IMR-90 (cell line): ENCODE measurements at regions not wholly inside any gene's neighbourhood (a gene's known extent, or its start where the extent isn't known, plus 50 kb on each side); places are given as distances from the start of the nearest gene placed in this dataset.

Source experiments
- ATAC-seq: fragments of 200-7000 bp; cut with Tn5 transposase; 2 replicates; pipeline ENCODE4 v1.9.1; 2020; ENCODE audit warnings: low read depth, mild to moderate bottlenecking, moderate library complexity
- BruUV-seq: library from RNA; stranded (reverse); fragments of 400-500 nt; replicated peaks from 2 replicates; lab custom pipeline; 2021; lab: Mats Ljungman, UMichigan
- CTCF ChIA-PET: fragments of 300-600 bp; formaldehyde crosslinking; extraction: SDS; loops from one replicate; lab custom pipeline; 2021; ENCODE audit warnings: antibody characterized with exemption; lab: Yijun Ruan, JAX
- POLR2A ChIA-PET: fragments of 300-600 bp; sonication (Branson Sonifier 250); formaldehyde crosslinking; loops from one replicate; lab custom pipeline; 2022; ENCODE audit warnings: antibody characterized with exemption; ENCODE audit not compliant: unreplicated experiment; lab: Charles Lee
- DNase-seq: peaks from one replicate; pipeline ENCODE4 v3.0.0; 2013
- H2AFZ ChIP-seq: replicated peaks from 2 replicates; pipeline ENCODE3; 2013; ENCODE audit warnings: low read length, mild to moderate bottlenecking; ENCODE audit not compliant: poor library complexity
- H2AK5ac ChIP-seq: 2 replicates; pipeline ENCODE4 v1.6.1; 2013; ENCODE audit warnings: low read depth, low read length, inconsistent platforms
- H2AK9ac ChIP-seq: replicated peaks from 2 replicates; pipeline ENCODE3; 2013; ENCODE audit warnings: mild to moderate bottlenecking, low read depth, low read length, moderate library complexity; ENCODE audit not compliant: poor library complexity
- H2BK120ac ChIP-seq: 2 replicates; pipeline ENCODE4 v1.6.1; 2013; ENCODE audit warnings: low read depth, low read length, inconsistent platforms
- H2BK15ac ChIP-seq: 3 replicates; pipeline ENCODE4 v1.6.1; 2013; ENCODE audit warnings: low read depth, low read length, inconsistent platforms
- H2BK20ac ChIP-seq: 2 replicates; pipeline ENCODE4 v1.6.1; 2013; ENCODE audit warnings: low read depth, mild to moderate bottlenecking, inconsistent platforms, low read length, moderate library complexity
- H2BK5ac ChIP-seq: 2 replicates; pipeline ENCODE4 v1.6.1; 2013; ENCODE audit warnings: mild to moderate bottlenecking, low read depth, low read length, inconsistent platforms; ENCODE audit not compliant: poor library complexity, severe bottlenecking
- H3K14ac ChIP-seq: replicated peaks from 2 replicates; pipeline ENCODE4 v1.6.1; 2013; ENCODE audit warnings: low read depth, low read length, inconsistent platforms
- H3K18ac ChIP-seq: 2 replicates; pipeline ENCODE4 v1.6.1; 2013; ENCODE audit warnings: low read depth, low read length, control low read depth
- H3K23ac ChIP-seq: 2 replicates; pipeline ENCODE4 v1.6.1; 2013; ENCODE audit warnings: low read depth, low read length, inconsistent platforms
- H3K27ac ChIP-seq: 2 replicates; pipeline ENCODE4 v1.5.1; 2013; ENCODE audit warnings: mild to moderate bottlenecking, control low read depth, low read length; ENCODE audit not compliant: insufficient read depth
- H3K27me3 ChIP-seq: 2 replicates; pipeline ENCODE4 v1.6.1; 2013; ENCODE audit warnings: low read length; ENCODE audit not compliant: control insufficient read depth, insufficient read depth
- H3K36me3 ChIP-seq: 2 replicates; pipeline ENCODE4 v1.6.1; 2013; ENCODE audit warnings: low read length, mixed read lengths; ENCODE audit not compliant: control insufficient read depth, insufficient read depth
- H3K4ac ChIP-seq: 2 replicates; pipeline ENCODE4 v1.6.1; 2013; ENCODE audit warnings: low read depth, low read length, inconsistent platforms
- H3K4me1 ChIP-seq: 2 replicates; pipeline ENCODE4 v1.6.1; 2013; ENCODE audit warnings: low read length, mixed read lengths; ENCODE audit not compliant: control insufficient read depth, insufficient read depth
- H3K4me2 ChIP-seq: 2 replicates; pipeline ENCODE4 v1.6.1; 2013; ENCODE audit warnings: low read depth, mild to moderate bottlenecking, control low read depth, low read length, moderate library complexity
- H3K4me3 ChIP-seq: 2 replicates; pipeline ENCODE4 v1.5.1; 2013; ENCODE audit warnings: low read depth, mild to moderate bottlenecking, control low read depth, low read length, moderate library complexity; ENCODE audit not compliant: insufficient read depth
- H3K56ac ChIP-seq: 2 replicates; pipeline ENCODE4 v1.6.1; 2013; ENCODE audit warnings: low read length, inconsistent platforms; ENCODE audit not compliant: insufficient read depth; ENCODE audit errors: extremely low read depth
- H3K79me1 ChIP-seq, 2 experiments: 2 replicates each; pipeline ENCODE4 v1.6.1; 2013; ENCODE audit warnings: low read length in 2 of 2, inconsistent platforms in 1 of 2, low read depth in 1 of 2
- H3K9ac ChIP-seq: 2 replicates; pipeline ENCODE4 v1.6.1; 2013; ENCODE audit warnings: low read depth, low read length, control low read depth
- H3K9me1 ChIP-seq: 2 replicates; pipeline ENCODE4 v1.6.1; 2013; ENCODE audit warnings: low read length, inconsistent platforms; ENCODE audit not compliant: insufficient read depth
- H3K9me3 ChIP-seq: 2 replicates; pipeline ENCODE4 v1.6.1; 2013; ENCODE audit warnings: low read length; ENCODE audit not compliant: control insufficient read depth, insufficient read depth
- H4K20me1 ChIP-seq: 2 replicates; pipeline ENCODE4 v1.6.1; 2013; ENCODE audit warnings: low read length, inconsistent platforms; ENCODE audit not compliant: insufficient read depth
- H4K5ac ChIP-seq: 2 replicates; pipeline ENCODE4 v1.6.1; 2013; ENCODE audit warnings: mild to moderate bottlenecking, low read depth, low read length, control low read depth
- H4K8ac ChIP-seq, 2 experiments: 2 replicates each; pipeline ENCODE4 v1.6.1; 2013; ENCODE audit warnings: low read depth in 2 of 2, low read length in 2 of 2, control low read depth in 1 of 2, inconsistent platforms in 1 of 2
- H4K91ac ChIP-seq: 2 replicates; pipeline ENCODE4 v1.6.1; 2013; ENCODE audit warnings: low read depth, low read length, inconsistent platforms; ENCODE audit not compliant: insufficient read depth
- BHLHE40 ChIP-seq: fragments of 150-350 bp; IDR thresholded peaks from 2 replicates; pipeline ENCODE4 v1.6.1; 2016; ENCODE audit warnings: mild to moderate bottlenecking, low read depth, low read length
- CEBPB ChIP-seq: IDR thresholded peaks from 2 replicates; pipeline ENCODE4 v1.6.1; 2012; ENCODE audit warnings: low read depth, low read length, improper control_type of control experiment
- CHD1 ChIP-seq: IDR thresholded peaks from 2 replicates; pipeline ENCODE4 v1.6.1; 2012; ENCODE audit warnings: low read depth, low read length, improper control_type of control experiment
- MAZ ChIP-seq: IDR thresholded peaks from 2 replicates; pipeline ENCODE4 v1.6.1; 2012; ENCODE audit warnings: low read depth, mild to moderate bottlenecking, low read length, improper control_type of control experiment, moderate library complexity, borderline replicate concordance
- MXI1 ChIP-seq: IDR thresholded peaks from 2 replicates; pipeline ENCODE4 v1.6.1; 2012; ENCODE audit warnings: low read depth, mild to moderate bottlenecking, low read length, moderate library complexity, borderline replicate concordance
- POLR2A ChIP-seq: IDR thresholded peaks from 2 replicates; pipeline ENCODE4 v1.6.1; 2012; ENCODE audit warnings: mild to moderate bottlenecking, low read depth, low read length
- RAD21 ChIP-seq: IDR thresholded peaks from 2 replicates; pipeline ENCODE4 v1.6.1; 2012; ENCODE audit warnings: low read length, improper control_type of control experiment
- RCOR1 ChIP-seq: IDR thresholded peaks from 2 replicates; pipeline ENCODE4 v1.6.1; 2012; ENCODE audit warnings: mild to moderate bottlenecking, low read length, improper control_type of control experiment; ENCODE audit not compliant: insufficient replicate concordance
- SMC3 ChIP-seq: fragments of 150-350 bp; IDR thresholded peaks from 2 replicates; pipeline ENCODE4 v1.6.1; 2016; ENCODE audit warnings: low read depth, mild to moderate bottlenecking, antibody characterized with exemption, low read length, moderate library complexity
- WGBS, 2 experiments: methylation state at CpG; one replicate each; pipeline versions ENCODE4 v1.1.5 to v1.1.7; 2013; ENCODE audit warnings: missing lambda C conversion rate in 2 of 2; ENCODE audit not compliant: insufficient read length in 1 of 2; ENCODE audit errors: extremely low coverage in 2 of 2; 5-methylcytosine and 5-hydroxymethylcytosine counted together
- dilution Hi-C: fragments of 300-500 bp; cut with HindIII; formaldehyde crosslinking; loops from one replicate; pipeline ENCODE4 v1.14.3; 2018; ENCODE audit warnings: low sequenced_read_pairs; ENCODE audit not compliant: unreplicated experiment
- in situ Hi-C: fragments of 300-500 bp; cut with MboI; formaldehyde crosslinking; loops from 3 replicates; pipeline ENCODE4 v1.14.3; 2019; ENCODE audit warnings: low sequenced_read_pairs, inconsistent platforms, mixed read lengths
- intact Hi-C: fragments of 100-400 bp; cut with micrococcal nuclease; formaldehyde crosslinking; loops from 2 replicates; pipeline ENCODE4 v1.10.0; 2022
- TF ChIP-seq, protein P1 (sequence below): fragments of 150-350 bp; IDR thresholded peaks from 2 replicates; pipeline ENCODE4 v1.6.1; 2017; ENCODE audit warnings: mild to moderate bottlenecking, antibody characterized with exemption, low read length, low read depth

DNA sequence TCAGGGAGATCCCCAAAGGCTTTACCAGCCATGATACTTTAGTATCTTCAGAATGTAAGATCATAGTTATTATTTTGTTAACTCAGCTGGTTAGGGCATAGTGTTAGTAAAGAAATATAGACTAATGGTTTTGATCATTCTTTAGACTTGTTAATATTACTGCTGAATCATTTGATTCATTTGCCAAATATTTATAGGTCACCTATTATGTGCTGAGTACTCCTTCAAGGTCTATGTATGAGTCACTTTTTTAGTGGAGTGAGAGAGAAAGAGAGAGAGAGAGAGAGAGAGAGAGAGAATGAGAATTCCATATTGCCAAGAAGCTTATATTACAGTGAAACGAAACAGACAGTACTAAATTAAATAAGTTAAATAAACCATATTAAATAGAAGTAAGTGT, 110.3 kb downstream of the UBE2NL start:
- no peak overlapping the region for H3K9ac ChIP-seq
- H3K4me2 ChIP-seq = no peak overlapping the region
- no peak for TF ChIP-seq BHLHE40
- no peak for TF ChIP-seq MAZ
- no peak for TF ChIP-seq CEBPB
- no peak for TF ChIP-seq RAD21
- no peak for TF ChIP-seq SMC3
- no peak for TF ChIP-seq MXI1
- TF ChIP-seq CHD1 = no peak
- TF ChIP-seq, protein P1, sequence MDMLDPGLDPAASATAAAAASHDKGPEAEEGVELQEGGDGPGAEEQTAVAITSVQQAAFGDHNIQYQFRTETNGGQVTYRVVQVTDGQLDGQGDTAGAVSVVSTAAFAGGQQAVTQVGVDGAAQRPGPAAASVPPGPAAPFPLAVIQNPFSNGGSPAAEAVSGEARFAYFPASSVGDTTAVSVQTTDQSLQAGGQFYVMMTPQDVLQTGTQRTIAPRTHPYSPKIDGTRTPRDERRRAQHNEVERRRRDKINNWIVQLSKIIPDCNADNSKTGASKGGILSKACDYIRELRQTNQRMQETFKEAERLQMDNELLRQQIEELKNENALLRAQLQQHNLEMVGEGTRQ = no peak
- no peak for TF ChIP-seq RCOR1
- TF ChIP-seq POLR2A = no peak
- H4K5ac ChIP-seq = no peak overlapping the region
- no peaks in the 10 kb centered on the region for H3K4me1 ChIP-seq
- intact Hi-C loops = no loop called here
- no peak overlapping the region for H3K23ac ChIP-seq
- CTCF ChIA-PET = interaction anchor here (0.7 kb wide), 1 partner anchor 20 kb away, joined by 6 read pairs; no protein-coding TSS in a partner anchor
- no peak overlapping the region for H2AK5ac ChIP-seq
- POLR2A ChIA-PET = no interaction called here
- no peaks in the 10 kb centered on the region; the same call in 1 of the 2 replicates for H3K9me3 ChIP-seq
- no peak overlapping the region for H3K14ac ChIP-seq
- H3K9me1 ChIP-seq = no peaks in the 10 kb centered on the region
- H2AFZ ChIP-seq = no peak overlapping the region
- no peaks in the 10 kb centered on the region for H4K20me1 ChIP-seq
- H3K18ac ChIP-seq = no peak overlapping the region
- dilution Hi-C loops = no loop called here
- no peaks in the 10 kb centered on the region for H3K36me3 ChIP-seq
- no peak overlapping the region for H4K8ac ChIP-seq
- ATAC-seq (no peak), DNase-seq (no peak)
- H2BK120ac ChIP-seq = no peak overlapping the region
- no peak overlapping the region for H4K91ac ChIP-seq
- H3K27ac ChIP-seq = no peak overlapping the region
- in situ Hi-C loops = no loop called here
- no CpG with 5 or more reads among the region's 1 CpG for WGBS, 2 experiments
- no peak overlapping the region for H2BK5ac ChIP-seq
- H3K56ac ChIP-seq = no peak overlapping the region
- H3K4ac ChIP-seq = no peak overlapping the region
- H3K4me3 ChIP-seq = no peak overlapping the region
- H2BK20ac ChIP-seq = no peak overlapping the region
- H3K79me1 ChIP-seq = no peaks in the 10 kb centered on the region
- H3K27me3 ChIP-seq = no peaks in the 10 kb centered on the region
- no peak overlapping the region for H2AK9ac ChIP-seq
- BruUV-seq = no TSS peak
- no peak overlapping the region for H2BK15ac ChIP-seq
